ENCODE measurements at regions not wholly inside any gene's neighbourhood (a gene's known extent, or its start where the extent isn't known, plus 50 kb on each side); places are given as distances from the start of the nearest gene placed in this dataset.

- TF ChIP-seq POLR2A (IDR thresholded peaks at IDR 0.05) (no peak), CTCF (IDR thresholded peaks at IDR 0.05) (no peak)
Observed at GRCh38 chr3:124383846-124384466, 346.3 kb upstream of the UMPS start.

All from right lobe of liver (tissue), 4 donors.